ENCODE measurements at regions not wholly inside any gene's neighbourhood (a gene's known extent, or its start where the extent isn't known, plus 50 kb on each side); places are given as distances from the start of the nearest gene placed in this dataset.

- DNase-seq, result no peak
Observed at GRCh38 chr4:119739796-119740195, 111.2 kb upstream of the PDE5A start.

- DNase-seq, result no peak
Observed at GRCh38 chr4:119738901-119739300, 110.3 kb upstream of the PDE5A start.

DNA sequence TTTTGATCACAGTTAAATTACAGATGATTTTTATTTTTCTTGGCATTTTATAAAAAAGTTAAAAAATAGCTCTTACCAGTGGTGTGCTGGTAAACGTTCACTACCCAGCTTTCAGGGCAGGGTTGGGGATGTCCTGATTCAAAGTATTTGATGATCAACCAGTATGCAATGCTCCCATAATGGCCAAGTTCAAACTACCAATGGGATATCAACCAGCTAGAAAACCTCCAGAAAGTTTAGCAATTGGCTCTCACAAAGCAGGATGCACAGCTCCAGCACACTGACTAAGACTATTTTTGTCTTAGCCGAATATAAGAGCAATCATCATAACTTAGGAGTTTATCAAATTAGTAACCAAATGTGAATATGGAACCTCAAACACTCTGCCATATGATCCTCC lies 108.0 kb upstream of the PDE5A start:
- DNase-seq, result no peak

- DNase-seq, result no peak
Observed at GRCh38 chr4:119735165-119735651, 106.6 kb upstream of the PDE5A start.

DNA sequence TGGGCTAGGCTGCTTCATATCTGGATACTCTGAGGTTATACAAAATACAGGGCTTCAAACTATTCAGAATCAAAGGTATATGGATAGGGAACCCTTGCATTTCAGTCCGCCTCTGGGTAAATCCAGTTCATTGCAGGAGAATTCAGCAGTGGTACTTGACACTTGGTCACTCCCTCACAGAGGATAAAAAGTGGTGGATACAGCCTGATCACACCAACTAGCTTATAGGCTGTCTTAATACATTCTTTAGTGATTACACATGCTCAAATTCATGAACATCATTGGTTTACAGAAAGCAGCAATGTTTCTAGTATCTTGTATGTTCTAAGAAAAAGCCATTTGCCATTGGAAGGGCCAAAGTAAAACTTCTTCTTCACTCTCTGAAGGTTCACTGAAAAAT lies 104.8 kb upstream of the PDE5A start:
- DNase-seq, result no peak

GRCh38 chr4:119731778-119732177 lies 103.2 kb upstream of the PDE5A start:
- DNase-seq, result no peak

DNA sequence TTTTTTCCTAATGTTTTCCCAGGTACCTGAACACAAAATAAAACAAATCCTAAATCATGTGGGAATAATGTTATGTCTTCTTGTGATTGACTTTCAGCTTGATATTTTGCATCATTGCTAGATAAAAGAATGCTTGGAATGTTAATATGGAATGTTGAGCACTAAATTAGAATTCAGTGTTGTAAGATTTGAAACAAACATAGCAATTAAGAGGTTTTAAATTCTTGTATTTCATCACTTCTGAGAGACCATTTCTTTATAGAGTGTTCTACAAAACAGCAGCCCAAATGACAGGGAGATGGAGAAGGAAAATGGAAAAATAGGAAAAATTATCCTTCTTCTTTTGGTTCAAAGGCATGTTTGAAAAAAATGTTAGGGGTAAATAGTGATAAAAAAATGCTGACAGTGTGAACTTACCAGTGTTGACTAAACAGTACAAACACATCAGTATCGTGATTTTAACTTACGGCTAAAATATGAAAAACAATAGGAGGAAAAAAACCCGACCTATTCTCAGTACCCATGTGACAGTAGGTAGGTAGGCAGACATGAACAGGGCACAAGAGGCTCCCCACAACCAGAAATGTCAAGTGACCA lies 102.6 kb upstream of the PDE5A start:
- DNase-seq, result no peak

- DNase-seq, result no peak
Observed at GRCh38 chr4:119730671-119730950, 102.0 kb upstream of the PDE5A start.

- DNase-seq, result no peak
Observed at GRCh38 chr4:119729835-119730670, 101.4 kb upstream of the PDE5A start.

DNA sequence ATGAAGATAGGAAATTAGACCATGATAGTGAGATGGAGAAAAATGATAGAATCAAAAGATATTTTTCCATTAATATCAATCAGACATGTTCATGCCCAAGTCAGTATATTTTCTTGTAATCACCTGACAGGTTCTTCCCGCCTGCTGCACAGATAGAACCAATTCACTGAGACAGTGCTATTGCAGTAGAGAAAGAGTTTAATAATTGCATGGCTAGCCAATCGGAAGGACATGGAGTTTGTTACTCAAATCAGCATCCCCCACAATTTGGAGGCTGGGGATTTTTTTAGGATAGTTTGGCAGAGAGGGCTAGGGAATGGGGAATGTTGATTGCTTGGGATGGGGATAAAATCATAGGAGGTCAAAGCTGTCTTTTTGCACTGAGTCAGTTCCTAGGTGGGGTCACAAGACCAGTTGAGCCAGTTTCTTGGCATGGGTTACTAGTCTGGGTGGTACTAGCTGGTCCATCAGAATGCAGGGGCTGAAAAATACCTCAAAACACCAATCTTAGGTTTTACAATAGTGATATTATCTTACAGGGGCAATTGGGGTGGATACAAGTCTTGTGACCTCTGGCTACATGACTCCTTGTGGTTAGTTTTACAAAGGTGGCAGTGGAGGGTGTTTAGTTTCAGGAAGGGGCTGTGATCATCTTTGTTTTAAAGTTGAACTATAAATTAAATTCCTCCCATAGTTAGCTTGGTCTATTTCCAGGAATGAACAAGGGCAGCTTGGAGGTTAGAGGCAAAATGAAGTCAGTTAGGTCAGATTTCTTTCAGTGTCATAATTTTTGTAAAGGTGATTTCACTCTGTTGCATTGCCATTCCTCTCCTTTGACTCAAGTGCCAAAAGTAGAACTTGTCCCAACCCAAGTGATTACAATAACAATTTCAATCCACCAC lies 100.3 kb upstream of the PDE5A start:
- no peak for DNase-seq

- DNase-seq, result no peak
Observed at GRCh38 chr4:119728185-119728584, 99.6 kb upstream of the PDE5A start.

DNA sequence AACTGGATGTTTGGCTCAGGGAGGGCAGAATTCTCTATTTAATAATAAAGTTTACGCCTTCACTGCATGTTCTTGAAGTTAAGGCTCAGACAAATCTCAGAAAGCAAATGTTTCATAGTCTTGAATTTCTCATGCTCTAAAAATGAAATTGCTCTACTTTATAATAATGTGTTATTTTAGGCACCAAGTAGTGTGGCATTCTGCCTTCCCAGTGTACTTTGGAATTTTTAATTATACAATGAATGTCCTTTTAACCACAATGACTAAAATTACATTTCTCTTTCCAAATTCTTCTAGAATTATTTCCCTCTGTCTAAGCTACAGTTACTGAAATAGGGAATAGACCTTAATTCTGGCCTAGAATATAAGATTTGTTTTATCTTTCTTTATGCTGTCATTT lies 97.9 kb upstream of the PDE5A start:
- DNase-seq, result no peak

DNA sequence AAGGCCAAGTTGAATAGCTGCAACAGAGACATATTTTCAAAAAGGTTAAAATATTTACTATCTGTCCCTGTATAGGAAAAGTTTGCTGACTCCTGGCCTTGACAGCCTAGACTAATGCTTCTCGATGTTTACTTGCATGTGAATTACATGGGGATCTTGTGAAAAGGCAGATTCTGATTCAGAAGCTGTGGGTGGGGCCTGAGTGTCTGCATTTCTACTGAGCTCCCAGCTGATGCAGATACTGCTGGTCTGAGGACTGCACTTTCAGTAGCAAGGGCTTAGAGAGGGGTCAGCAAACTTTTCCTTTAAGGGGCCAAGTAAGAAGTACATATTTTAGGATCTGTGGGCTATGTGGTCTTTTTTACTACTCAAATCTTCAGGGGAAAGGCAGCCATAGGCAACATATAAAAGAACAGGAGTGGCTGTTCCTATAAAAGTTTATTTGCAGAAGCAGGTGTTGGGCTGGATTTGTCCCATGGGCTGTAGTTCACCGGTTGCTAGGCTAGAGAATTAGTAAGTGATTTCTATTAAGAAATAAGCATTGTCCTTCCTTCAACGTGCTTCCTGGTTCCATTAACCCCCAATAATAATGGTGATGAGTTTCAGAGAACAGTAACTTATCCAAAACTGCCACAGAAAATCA lies 97.2 kb upstream of the PDE5A start:
- DNase-seq, result no peak

DNA sequence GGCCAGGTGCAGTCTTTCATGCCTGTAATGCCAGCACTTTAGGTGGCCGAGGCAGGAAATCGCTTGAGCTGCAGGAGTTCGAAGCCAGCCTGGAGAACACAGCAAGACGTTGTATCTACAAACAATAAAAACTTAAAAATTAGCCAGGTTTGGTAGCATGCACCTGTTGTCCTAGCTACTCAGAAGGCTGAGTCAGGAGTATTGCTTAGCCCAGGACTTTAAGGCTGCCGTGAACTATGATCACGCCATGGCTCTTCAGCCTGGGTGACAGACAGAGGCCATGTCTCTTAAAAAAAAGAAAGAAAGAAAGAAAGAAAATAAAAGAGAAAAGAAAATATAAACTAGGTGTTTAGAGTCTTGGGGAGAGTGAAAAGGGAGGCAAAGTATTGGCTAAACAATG lies 96.4 kb upstream of the PDE5A start:
- DNase-seq, result no peak

DNA sequence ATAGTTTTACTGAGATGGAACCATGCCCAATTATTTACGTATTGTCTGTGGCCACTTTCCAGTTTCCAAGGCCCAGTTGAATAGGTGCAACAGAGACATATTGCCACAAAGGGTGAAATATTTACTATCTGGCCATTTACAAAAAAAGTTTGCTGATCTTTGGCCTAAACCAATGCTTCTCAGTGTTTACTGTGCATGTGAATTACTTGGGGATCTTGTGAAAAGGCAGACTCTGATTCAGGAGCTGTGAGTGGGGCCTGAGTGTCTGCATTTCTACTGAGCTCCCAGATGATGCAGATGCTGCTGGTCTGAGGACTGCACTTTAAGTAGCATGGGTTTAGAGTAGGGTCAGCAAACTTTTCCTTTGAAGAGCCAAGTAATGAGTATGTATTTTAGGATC lies 94.1 kb upstream of the PDE5A start:
- no peak for DNase-seq

DNA sequence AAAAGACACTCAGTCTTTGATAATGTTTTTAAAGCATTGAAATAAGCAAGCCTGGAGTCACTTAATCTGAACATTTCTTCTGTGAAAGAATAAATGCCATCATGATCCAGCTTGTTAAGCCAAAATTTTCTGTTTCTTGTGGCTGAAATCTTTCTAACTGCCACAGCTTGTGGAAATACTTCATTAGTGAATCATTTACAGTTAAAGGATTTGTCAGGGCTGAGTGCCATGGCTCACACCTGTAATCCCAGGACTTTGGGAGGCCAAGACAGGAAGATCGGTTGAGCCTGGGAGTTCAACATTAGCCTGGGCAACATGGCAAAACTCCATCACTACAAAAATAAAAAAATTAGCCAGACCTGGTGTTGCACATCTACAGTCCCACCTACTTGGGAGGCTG lies 93.3 kb upstream of the PDE5A start:
- DNase-seq, result no peak

DNA sequence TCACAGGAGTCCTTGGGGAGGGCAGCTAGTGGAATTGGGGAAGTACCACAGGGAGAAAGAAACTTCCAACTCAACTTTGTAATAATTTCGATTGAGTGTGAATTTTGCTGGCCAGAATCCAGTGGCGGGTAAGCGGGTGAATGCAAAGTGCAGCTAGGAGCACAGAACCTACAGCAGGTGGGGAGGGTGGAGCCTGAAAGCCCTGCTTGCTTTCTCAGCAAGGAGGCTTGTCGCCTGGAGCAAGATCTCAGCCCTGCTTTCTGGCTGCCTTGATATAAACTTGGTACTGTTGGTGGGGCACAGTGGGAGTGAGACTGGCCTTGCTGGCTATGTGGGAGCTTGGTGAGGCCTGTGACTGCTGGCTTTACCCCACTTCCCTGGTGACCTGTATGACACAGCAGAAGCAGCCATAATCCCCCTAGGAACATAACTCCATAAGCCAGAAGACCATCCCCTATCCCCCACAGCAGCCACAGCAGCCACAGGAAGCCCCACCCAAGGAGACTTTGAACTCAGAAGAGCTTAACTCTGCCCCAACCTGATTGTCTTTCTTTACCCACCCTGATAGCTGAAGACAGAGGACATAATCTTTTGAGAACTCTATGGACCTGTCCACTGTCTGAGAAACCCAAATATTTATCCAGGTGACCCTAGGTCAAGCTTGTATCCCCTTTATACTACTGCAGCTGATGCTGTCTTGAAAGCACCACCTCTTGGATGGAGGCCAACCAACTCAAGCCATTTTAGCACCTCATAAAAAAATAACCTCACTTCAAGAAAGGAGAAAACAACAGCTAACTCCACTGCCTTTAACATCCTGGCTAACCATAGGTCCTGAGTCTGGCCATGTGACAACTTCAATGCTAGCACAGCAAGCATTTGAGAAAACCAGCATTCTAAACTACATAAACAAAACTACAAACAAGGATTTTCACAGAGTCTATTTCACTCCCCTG lies 87.2 kb upstream of the PDE5A start:
- DNase-seq, result no peak

DNA sequence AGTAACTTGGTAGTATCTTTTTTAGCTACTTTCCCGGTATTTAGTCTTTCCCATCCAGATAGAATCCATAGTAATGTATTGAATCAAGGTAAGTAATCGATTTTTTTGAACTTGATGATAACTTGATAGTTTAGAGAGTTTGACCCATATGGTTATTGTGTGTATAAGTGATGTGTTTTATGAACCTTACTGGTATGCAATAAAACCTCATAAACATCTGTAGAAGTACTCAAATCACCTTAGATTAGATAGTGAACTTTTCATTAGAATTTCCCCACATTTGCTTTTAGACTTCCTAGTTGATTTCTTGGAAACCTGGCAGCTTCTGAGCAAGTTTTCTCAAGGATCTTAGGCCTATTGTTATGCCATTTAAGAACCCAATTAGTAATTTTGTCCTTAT lies 80.8 kb upstream of the PDE5A start:
- DNase-seq, result no peak

- DNase-seq, result no peak
Observed at GRCh38 chr4:119707336-119707735, 78.7 kb upstream of the PDE5A start.

DNA sequence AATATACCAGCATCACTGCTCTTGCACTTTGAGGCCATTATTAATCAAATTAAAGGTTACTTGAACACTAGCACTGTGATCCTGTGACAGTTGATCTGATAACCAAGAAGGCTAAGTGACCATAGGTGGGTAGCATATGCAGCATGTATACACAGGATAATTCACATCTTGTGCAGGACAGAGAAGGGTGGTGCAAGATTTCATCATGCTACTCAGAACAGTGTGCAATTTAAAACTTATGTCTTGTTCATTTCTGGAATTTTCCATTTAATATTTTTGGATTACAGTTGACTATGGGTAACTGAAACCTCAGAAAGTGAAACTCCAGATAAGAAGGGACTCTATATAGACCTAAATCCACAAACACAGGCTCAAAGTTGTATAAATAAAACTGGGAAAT lies 78.2 kb upstream of the PDE5A start:
- no peak for DNase-seq

- DNase-seq, result no peak
Observed at GRCh38 chr4:119697887-119698393, 69.3 kb upstream of the PDE5A start.

DNA sequence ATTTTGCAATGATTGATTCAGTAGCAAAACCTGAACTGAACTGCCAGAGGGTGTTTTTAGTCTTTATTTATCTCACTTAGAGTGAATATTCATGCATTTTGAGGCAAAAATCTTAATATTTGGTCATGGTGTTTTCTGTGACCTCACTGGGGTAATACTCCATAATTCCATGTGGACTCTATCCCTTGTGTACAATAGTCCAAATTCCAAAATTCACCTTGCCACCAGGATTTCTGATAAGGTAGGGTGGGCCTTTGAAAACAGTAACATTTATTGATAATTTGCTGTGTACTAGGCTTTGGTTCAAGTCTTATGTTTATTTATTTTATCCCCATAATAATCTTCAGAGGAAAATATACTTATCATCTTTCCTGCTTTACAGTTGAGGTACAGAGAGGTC lies 68.4 kb upstream of the PDE5A start:
- no peak for DNase-seq
